ENCODE measurements at regions not wholly inside any gene's neighbourhood (a gene's known extent, or its start where the extent isn't known, plus 50 kb on each side); places are given as distances from the start of the nearest gene placed in this dataset.
"Not testable (repeated sequence)": the region's sequence is repeated elsewhere in the genome, so short reads cannot be mapped to it uniquely, and the experiment has no call there.

- no peak overlapping the region for H3K4me3 ChIP-seq
Measured at GRCh38 chr3:59178698-59179097, 128.9 kb upstream of the CFAP20DC start.

DNA sequence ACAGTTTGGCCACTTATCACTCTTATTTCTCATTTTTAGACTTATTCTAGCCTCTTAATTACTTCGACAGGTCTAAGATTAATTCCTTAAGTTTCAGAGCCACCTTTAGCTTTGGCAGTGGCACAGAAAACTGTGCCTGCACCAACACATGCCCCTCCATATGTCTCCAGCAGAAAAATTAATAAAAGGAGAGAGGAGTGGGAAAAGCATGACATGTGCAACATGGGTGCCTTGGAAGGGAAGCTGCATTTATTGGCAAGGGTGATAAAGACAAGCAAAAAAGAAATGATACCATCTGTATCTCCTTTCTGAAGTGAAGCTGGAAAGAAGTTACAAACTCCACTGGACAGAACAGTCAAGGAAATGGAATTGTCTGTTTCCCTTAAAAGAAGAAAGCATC is 121.7 kb upstream of the CFAP20DC start:
- Histone ChIP-seq H3K4me2 (no peak overlapping the region), H3K4me1 (no peaks in the 10 kb centered on the region), H3K27ac (no peak overlapping the region), H3K4me3 (no peak overlapping the region), H3K9me3 (no peaks in the 10 kb centered on the region)
- DNase-seq (ENCODE audit: low read depth in 1 of 2, low spot score in 1 of 2) (no peak), ATAC-seq (no peak), FAIRE-seq (no peak)
- WGBS (ENCODE audit: missing lambda C conversion rate) = 10% methylated on average over 1 of the region's 1 CpG
- TF ChIP-seq FOXS1 (CRISPR knock-in tag; IDR thresholded peaks at IDR 0.05) (no peak), POLR2A (IDR thresholded peaks at IDR 0.05; ENCODE audit: low read length) (no peak), PHF8 (IDR thresholded peaks at IDR 0.05; ENCODE audit: borderline replicate concordance, low read depth) (no peak), NR3C1 (IDR thresholded peaks at IDR 0.05) (no peak), TFCP2L1 (CRISPR knock-in tag; IDR thresholded peaks at IDR 0.05) (no peak), HDAC2 (IDR thresholded peaks at IDR 0.05) (no peak), FOSL2 (IDR thresholded peaks at IDR 0.05) (no peak), FOSL2 (CRISPR knock-in tag; IDR thresholded peaks at IDR 0.05) (no peak), EHMT2 (IDR thresholded peaks at IDR 0.05; ENCODE audit: low read depth) (no peak), MAX (IDR thresholded peaks at IDR 0.05) (no peak), EP300 (IDR thresholded peaks at IDR 0.05) (no peak), NPAS2 (CRISPR knock-in tag; IDR thresholded peaks at IDR 0.05; ENCODE audit: borderline replicate concordance) (no peak), EHF (CRISPR knock-in tag; IDR thresholded peaks at IDR 0.05) (no peak)
- CTCF ChIA-PET = no interaction called here
- POLR2A ChIA-PET = no interaction called here

More at GRCh38 chr3:59178698-59179097, 128.9 kb upstream of the CFAP20DC start:
- Histone ChIP-seq H3K27ac (no peak overlapping the region), H3K4me2 (no peak overlapping the region), H3K4me1 (no peaks in the 10 kb centered on the region), H3K9me3 (no peaks in the 10 kb centered on the region)
- TF ChIP-seq POLR2AphosphoS2 (conservative IDR thresholded peaks at IDR 0.05; ENCODE audit: low read length) (no peak), HOXB13 (CRISPR knock-in tag; IDR thresholded peaks at IDR 0.05; ENCODE audit: low read depth) (no peak), MYC (IDR thresholded peaks at IDR 0.05; ENCODE audit: borderline replicate concordance, low read length) (no peak), KDM5A (IDR thresholded peaks at IDR 0.05) (no peak), EHF (CRISPR knock-in tag; IDR thresholded peaks at IDR 0.05) (no peak), CEBPB (IDR thresholded peaks at IDR 0.05) (no peak), ATOH8 (CRISPR knock-in tag; IDR thresholded peaks at IDR 0.05; ENCODE audit: low read depth) (no peak), MAX (IDR thresholded peaks at IDR 0.05) (no peak)
- FAIRE-seq (no peak), DNase-seq (ENCODE audit: low read depth in 1 of 2, low spot score in 1 of 2) (no peak), ATAC-seq (no peak)
- POLR2A ChIA-PET = no interaction called here
- CTCF ChIA-PET = no interaction called here

- H3K4me2 ChIP-seq; FAIRE-seq; ATAC-seq; H3K9me3 ChIP-seq; H3K27ac ChIP-seq; H3K4me1 ChIP-seq; POLR2A ChIA-PET; H3K4me3 ChIP-seq; DNase-seq (ENCODE audit: low read depth in 1 of 2, low spot score in 1 of 2): not testable (repeated sequence)
- WGBS (ENCODE audit: missing lambda C conversion rate) = 14% methylated on average over 3 of the region's 3 CpGs
- CTCF ChIA-PET = interaction anchor here (1.3 kb wide), 1 partner anchor 34 kb away, joined by 3 read pairs; no protein-coding TSS in a partner anchor
Measured at GRCh38 chr3:59170166-59170565, 120.3 kb upstream of the CFAP20DC start.

DNA sequence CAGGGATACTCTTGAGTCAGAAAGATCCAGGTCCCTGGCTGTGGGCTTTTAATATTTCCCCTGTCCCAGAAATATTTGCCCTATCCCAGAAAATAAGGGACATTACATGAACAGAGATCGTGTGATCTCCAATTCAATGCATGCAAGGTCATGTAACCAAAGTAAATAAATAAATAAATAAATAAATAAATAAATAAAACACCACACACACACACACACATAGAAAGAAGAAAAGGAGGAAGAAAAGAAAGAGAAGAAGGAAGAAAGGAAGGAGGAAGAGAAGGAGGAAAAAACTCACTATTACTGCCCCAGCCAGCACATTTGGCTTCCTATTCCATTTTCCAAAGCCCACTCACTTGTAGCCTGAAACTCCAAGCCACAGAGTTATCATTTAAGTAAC is 117.9 kb upstream of the CFAP20DC start:
- WGBS (ENCODE audit: missing lambda C conversion rate) = 25% methylated on average over 1 of the region's 1 CpG
- H3K4me1 ChIP-seq = no peaks in the 10 kb centered on the region
- H3K4me3 ChIP-seq = no peak overlapping the region
- no peak for DNase-seq (ENCODE audit: low read depth in 1 of 2, low spot score in 1 of 2)
- CTCF ChIA-PET = interaction anchor here (1.3 kb wide), 1 partner anchor 17 kb away, joined by 3 read pairs; no protein-coding TSS in a partner anchor
- FAIRE-seq = no peak
- ATAC-seq = no peak
- no peak overlapping the region for H3K27ac ChIP-seq
- no peak overlapping the region for H3K4me2 ChIP-seq
- POLR2A ChIA-PET = no interaction called here
- TF ChIP-seq ZC3H11A (IDR thresholded peaks at IDR 0.05) (peak; percentile 54), SREBF2 (IDR thresholded peaks at IDR 0.05) (no peak)
- H3K9me3 ChIP-seq = no peaks in the 10 kb centered on the region
